Hepatocyte (in vitro differentiated cells): ENCODE measurements at regions not wholly inside any gene's neighbourhood (a gene's known extent, or its start where the extent isn't known, plus 50 kb on each side); places are given as distances from the start of the nearest gene placed in this dataset.

ENCODE experiments used
- DNase-seq: peaks from one replicate; pipeline ENCODE4 v3.0.0-alpha.2; 2016; ENCODE audit warnings: low spot score
- H2AFZ ChIP-seq: fragments of 200-600 bp; sonication (generic); 2 replicates; pipeline ENCODE4 v1.6.0; 2016; ENCODE audit warnings: antibody characterized with exemption, mild to moderate bottlenecking
- H3K27ac ChIP-seq: fragments of 200-600 bp; sonication (generic); 2 replicates; pipeline ENCODE4 v1.5.1; 2016; ENCODE audit warnings: mild to moderate bottlenecking
- H3K27me3 ChIP-seq: fragments of 200-600 bp; sonication (generic); 2 replicates; pipeline ENCODE4 v1.6.1; 2016
- H3K36me3 ChIP-seq: fragments of 200-600 bp; sonication (generic); replicated peaks from 2 replicates; pipeline ENCODE4 v1.5.1; 2016; ENCODE audit warnings: low read depth; ENCODE audit not compliant: insufficient read depth
- H3K4me1 ChIP-seq: fragments of 200-600 bp; sonication (generic); 2 replicates; pipeline ENCODE4 v1.5.1; 2016; ENCODE audit warnings: mild to moderate bottlenecking, moderate library complexity; ENCODE audit not compliant: insufficient read depth
- H3K4me2 ChIP-seq: fragments of 200-600 bp; sonication (generic); 2 replicates; pipeline ENCODE4 v1.6.0; 2016
- H3K4me3 ChIP-seq: fragments of 200-600 bp; sonication (generic); 2 replicates; pipeline ENCODE4 v1.5.1; 2016; ENCODE audit warnings: mild to moderate bottlenecking
- H3K79me2 ChIP-seq: fragments of 200-600 bp; sonication (generic); 2 replicates; pipeline ENCODE4 v1.6.0; 2017; ENCODE audit warnings: mild to moderate bottlenecking
- H3K9me2 ChIP-seq: fragments of 200-600 bp; sonication (generic); replicated peaks from 2 replicates; pipeline ENCODE4 v1.6.0; 2017; ENCODE audit warnings: mild to moderate bottlenecking; ENCODE audit not compliant: insufficient read depth
- H3K9me3 ChIP-seq: fragments of 200-600 bp; sonication (generic); 2 replicates; pipeline ENCODE4 v1.5.1; 2016; ENCODE audit warnings: low read depth, mild to moderate bottlenecking
- H4K20me1 ChIP-seq: fragments of 200-600 bp; sonication (generic); 2 replicates; pipeline ENCODE4 v1.6.0; 2016; ENCODE audit warnings: mild to moderate bottlenecking; ENCODE audit not compliant: insufficient read depth, poor library complexity, severe bottlenecking
- CTCF ChIP-seq: fragments of 200-600 bp; sonication (generic); IDR thresholded peaks from 2 replicates; pipeline ENCODE4 v1.5.1; 2016; ENCODE audit warnings: antibody characterized with exemption, mild to moderate bottlenecking; ENCODE audit not compliant: poor library complexity
- EZH2 ChIP-seq: fragments of 200-600 bp; sonication (generic); IDR thresholded peaks from 2 replicates; pipeline ENCODE4 v1.6.1; 2016; ENCODE audit warnings: antibody characterized with exemption, mild to moderate bottlenecking, borderline replicate concordance
- EZH2phosphoT487 ChIP-seq: fragments of 200-600 bp; sonication (generic); IDR thresholded peaks from one replicate; pipeline ENCODE4 v1.6.1; 2018; ENCODE audit warnings: antibody characterized with exemption, mild to moderate bottlenecking, low read depth, moderate library complexity; ENCODE audit not compliant: unreplicated experiment, severe bottlenecking
- WGBS: methylation state at CpG from one replicate; pipeline ENCODE4 v1.1.6; 2016; ENCODE audit warnings: low lambda C conversion rate; ENCODE audit errors: missing lambda C conversion rate; 5-methylcytosine and 5-hydroxymethylcytosine counted together

- no peaks in the 10 kb centered on the region for H3K79me2 ChIP-seq
- H4K20me1 ChIP-seq = no peaks in the 10 kb centered on the region
- no peak overlapping the region for H2AFZ ChIP-seq
- H3K4me2 ChIP-seq = no peak overlapping the region
- TF ChIP-seq EZH2phosphoT487 (no peak), EZH2 (no peak), CTCF (no peak)
- H3K27ac ChIP-seq = no peak overlapping the region
- no peak overlapping the region for H3K4me3 ChIP-seq
- no peaks in the 10 kb centered on the region for H3K4me1 ChIP-seq
- DNase-seq = no peak
- no peaks in the 10 kb centered on the region for H3K36me3 ChIP-seq
- H3K9me3 ChIP-seq = no peaks in the 10 kb centered on the region
- 89% methylated on average over 2 of the region's 2 CpGs for WGBS
- no peaks in the 10 kb centered on the region for H3K9me2 ChIP-seq
- H3K27me3 ChIP-seq = no peaks in the 10 kb centered on the region
Observed at GRCh38 chr7:19830604-19831003, 57.2 kb upstream of the TMEM196 start.
